GM23338 (cell line): ENCODE measurements at regions not wholly inside any gene's neighbourhood (a gene's known extent, or its start where the extent isn't known, plus 50 kb on each side); places are given as distances from the start of the nearest gene placed in this dataset.
A peak's percentile ranks its signal among the peaks of the same experiment; 100 is the strongest.

ENCODE experiments used
- ATAC-seq: fragments of 200-7000 bp; cut with Tn5 transposase; 3 replicates; pipeline ENCODE4 v1.9.1; 2020
- DNase-seq: peaks from one replicate; pipeline ENCODE4 v3.0.0-alpha.2; 2015; ENCODE audit warnings: low spot score
- H2AFZ ChIP-seq: fragments of 200-600 bp; sonication (generic); 2 replicates; pipeline ENCODE4 v1.8.0; 2016; ENCODE audit warnings: antibody characterized with exemption, mild to moderate bottlenecking, moderate library complexity
- H3F3A ChIP-seq: fragments of 200-600 bp; sonication (generic); replicated peaks from 2 replicates; pipeline ENCODE4 v1.8.0; 2017; ENCODE audit warnings: antibody characterized with exemption, mixed run types, low read depth
- H3K27ac ChIP-seq: fragments of 200-600 bp; sonication (generic); 2 replicates; pipeline ENCODE4 v1.6.1; 2016; ENCODE audit warnings: low read depth
- H3K27me3 ChIP-seq: fragments of 200-600 bp; sonication (generic); 2 replicates; pipeline ENCODE4 v1.8.0; 2016; ENCODE audit warnings: mild to moderate bottlenecking, mixed run types, moderate library complexity; ENCODE audit not compliant: insufficient read depth
- H3K36me3 ChIP-seq: fragments of 200-600 bp; sonication (generic); 2 replicates; pipeline ENCODE4 v1.8.0; 2016; ENCODE audit warnings: mild to moderate bottlenecking; ENCODE audit not compliant: insufficient read depth
- H3K4me1 ChIP-seq: fragments of 200-600 bp; sonication (generic); 2 replicates; pipeline ENCODE4 v1.8.0; 2016; ENCODE audit warnings: mild to moderate bottlenecking, moderate library complexity; ENCODE audit not compliant: insufficient read depth
- H3K4me2 ChIP-seq: fragments of 200-600 bp; sonication (generic); 2 replicates; pipeline ENCODE4 v1.7.1; 2017; ENCODE audit warnings: mixed run types
- H3K4me3 ChIP-seq: fragments of 200-600 bp; sonication (generic); 2 replicates; pipeline ENCODE4 v1.6.1; 2016; ENCODE audit warnings: mixed run types
- H3K79me2 ChIP-seq: fragments of 200-600 bp; sonication (generic); replicated peaks from 2 replicates; pipeline ENCODE4 v1.8.0; 2017; ENCODE audit warnings: mild to moderate bottlenecking; ENCODE audit not compliant: insufficient read depth
- H3K9me2 ChIP-seq: fragments of 200-600 bp; sonication (generic); 2 replicates; pipeline ENCODE4 v1.8.0; 2017; ENCODE audit not compliant: insufficient read depth
- H4K20me1 ChIP-seq: fragments of 200-600 bp; sonication (generic); replicated peaks from 2 replicates; pipeline ENCODE4 v1.8.0; 2017; ENCODE audit warnings: mild to moderate bottlenecking; ENCODE audit not compliant: insufficient read depth
- H3K27ac Mint-ChIP-seq: 2 replicates; pipeline ENCODE4 v1.8.0; 2020; ENCODE audit warnings: inconsistent platforms, mild to moderate bottlenecking, moderate library complexity, mixed read lengths
- H3K27me3 Mint-ChIP-seq: 3 replicates; pipeline ENCODE4 v1.8.0; 2022; ENCODE audit warnings: low read depth, mild to moderate bottlenecking, moderate library complexity, mixed read lengths, inconsistent platforms; ENCODE audit not compliant: insufficient read depth, poor library complexity
- H3K36me3 Mint-ChIP-seq: 3 replicates; pipeline ENCODE4 v1.8.0; 2021; ENCODE audit warnings: low read depth, mild to moderate bottlenecking, inconsistent platforms, moderate library complexity, mixed read lengths
- H3K4me1 Mint-ChIP-seq: 3 replicates; pipeline ENCODE4 v1.8.0; 2020; ENCODE audit warnings: mild to moderate bottlenecking, inconsistent platforms, mixed read lengths
- H3K4me3 Mint-ChIP-seq: 3 replicates; pipeline ENCODE4 v1.8.0; 2021; ENCODE audit warnings: moderate library complexity, mild to moderate bottlenecking, inconsistent platforms, mixed read lengths
- H3K9me3 Mint-ChIP-seq: 3 replicates; pipeline ENCODE4 v1.8.0; 2020; ENCODE audit warnings: moderate library complexity, mild to moderate bottlenecking, inconsistent platforms, mixed read lengths
- STAT1 ChIP-seq: IDR thresholded peaks from one replicate; pipeline ENCODE4 v1.6.1; 2016; ENCODE audit warnings: antibody characterized with exemption; ENCODE audit not compliant: unreplicated experiment
- TF ChIP-seq, protein P1 (sequence below): fragments of 250-450 bp; sonication (Bioruptor Pico); IDR thresholded peaks from 2 replicates; pipeline ENCODE4 v1.5.0; 2020; ENCODE audit warnings: mild to moderate bottlenecking, moderate library complexity
- TF ChIP-seq, protein P2 (sequence below): IDR thresholded peaks from 2 replicates; pipeline ENCODE4 v1.6.1; 2016; ENCODE audit warnings: antibody characterized with exemption
- TF ChIP-seq, protein P3 (sequence below), 2 experiments: fragments of 200-600 bp in 1 of 2; sonication (generic) in 1 of 2; conservative IDR thresholded peaks; 2 replicates each; pipeline versions ENCODE4 v1.5.1 to v1.6.1; 2016 to 2017; ENCODE audit warnings: antibody characterized with exemption in 2 of 2, low read depth in 2 of 2, mild to moderate bottlenecking in 2 of 2, moderate library complexity in 1 of 2

DNA sequence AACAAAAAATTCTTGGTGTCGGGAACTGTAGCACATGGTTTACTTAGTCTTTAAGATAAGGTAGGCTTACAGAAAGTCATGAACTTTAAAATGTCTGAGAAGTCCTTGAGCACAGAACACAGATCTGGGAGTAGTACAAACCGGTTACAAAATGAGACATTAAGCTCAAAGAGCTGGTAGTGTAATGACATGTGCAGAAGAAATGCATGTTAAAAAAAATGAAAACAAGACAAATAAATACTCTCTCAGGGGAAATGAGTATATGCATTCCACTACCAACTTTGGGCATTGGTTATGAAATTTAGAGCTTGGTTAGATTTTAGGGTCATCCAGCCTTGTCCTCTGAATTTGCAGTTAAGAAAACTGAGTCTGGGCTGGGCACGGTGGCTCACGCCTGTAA is 91.5 kb upstream of the F3 start (continued):
- TF ChIP-seq, protein P1, sequence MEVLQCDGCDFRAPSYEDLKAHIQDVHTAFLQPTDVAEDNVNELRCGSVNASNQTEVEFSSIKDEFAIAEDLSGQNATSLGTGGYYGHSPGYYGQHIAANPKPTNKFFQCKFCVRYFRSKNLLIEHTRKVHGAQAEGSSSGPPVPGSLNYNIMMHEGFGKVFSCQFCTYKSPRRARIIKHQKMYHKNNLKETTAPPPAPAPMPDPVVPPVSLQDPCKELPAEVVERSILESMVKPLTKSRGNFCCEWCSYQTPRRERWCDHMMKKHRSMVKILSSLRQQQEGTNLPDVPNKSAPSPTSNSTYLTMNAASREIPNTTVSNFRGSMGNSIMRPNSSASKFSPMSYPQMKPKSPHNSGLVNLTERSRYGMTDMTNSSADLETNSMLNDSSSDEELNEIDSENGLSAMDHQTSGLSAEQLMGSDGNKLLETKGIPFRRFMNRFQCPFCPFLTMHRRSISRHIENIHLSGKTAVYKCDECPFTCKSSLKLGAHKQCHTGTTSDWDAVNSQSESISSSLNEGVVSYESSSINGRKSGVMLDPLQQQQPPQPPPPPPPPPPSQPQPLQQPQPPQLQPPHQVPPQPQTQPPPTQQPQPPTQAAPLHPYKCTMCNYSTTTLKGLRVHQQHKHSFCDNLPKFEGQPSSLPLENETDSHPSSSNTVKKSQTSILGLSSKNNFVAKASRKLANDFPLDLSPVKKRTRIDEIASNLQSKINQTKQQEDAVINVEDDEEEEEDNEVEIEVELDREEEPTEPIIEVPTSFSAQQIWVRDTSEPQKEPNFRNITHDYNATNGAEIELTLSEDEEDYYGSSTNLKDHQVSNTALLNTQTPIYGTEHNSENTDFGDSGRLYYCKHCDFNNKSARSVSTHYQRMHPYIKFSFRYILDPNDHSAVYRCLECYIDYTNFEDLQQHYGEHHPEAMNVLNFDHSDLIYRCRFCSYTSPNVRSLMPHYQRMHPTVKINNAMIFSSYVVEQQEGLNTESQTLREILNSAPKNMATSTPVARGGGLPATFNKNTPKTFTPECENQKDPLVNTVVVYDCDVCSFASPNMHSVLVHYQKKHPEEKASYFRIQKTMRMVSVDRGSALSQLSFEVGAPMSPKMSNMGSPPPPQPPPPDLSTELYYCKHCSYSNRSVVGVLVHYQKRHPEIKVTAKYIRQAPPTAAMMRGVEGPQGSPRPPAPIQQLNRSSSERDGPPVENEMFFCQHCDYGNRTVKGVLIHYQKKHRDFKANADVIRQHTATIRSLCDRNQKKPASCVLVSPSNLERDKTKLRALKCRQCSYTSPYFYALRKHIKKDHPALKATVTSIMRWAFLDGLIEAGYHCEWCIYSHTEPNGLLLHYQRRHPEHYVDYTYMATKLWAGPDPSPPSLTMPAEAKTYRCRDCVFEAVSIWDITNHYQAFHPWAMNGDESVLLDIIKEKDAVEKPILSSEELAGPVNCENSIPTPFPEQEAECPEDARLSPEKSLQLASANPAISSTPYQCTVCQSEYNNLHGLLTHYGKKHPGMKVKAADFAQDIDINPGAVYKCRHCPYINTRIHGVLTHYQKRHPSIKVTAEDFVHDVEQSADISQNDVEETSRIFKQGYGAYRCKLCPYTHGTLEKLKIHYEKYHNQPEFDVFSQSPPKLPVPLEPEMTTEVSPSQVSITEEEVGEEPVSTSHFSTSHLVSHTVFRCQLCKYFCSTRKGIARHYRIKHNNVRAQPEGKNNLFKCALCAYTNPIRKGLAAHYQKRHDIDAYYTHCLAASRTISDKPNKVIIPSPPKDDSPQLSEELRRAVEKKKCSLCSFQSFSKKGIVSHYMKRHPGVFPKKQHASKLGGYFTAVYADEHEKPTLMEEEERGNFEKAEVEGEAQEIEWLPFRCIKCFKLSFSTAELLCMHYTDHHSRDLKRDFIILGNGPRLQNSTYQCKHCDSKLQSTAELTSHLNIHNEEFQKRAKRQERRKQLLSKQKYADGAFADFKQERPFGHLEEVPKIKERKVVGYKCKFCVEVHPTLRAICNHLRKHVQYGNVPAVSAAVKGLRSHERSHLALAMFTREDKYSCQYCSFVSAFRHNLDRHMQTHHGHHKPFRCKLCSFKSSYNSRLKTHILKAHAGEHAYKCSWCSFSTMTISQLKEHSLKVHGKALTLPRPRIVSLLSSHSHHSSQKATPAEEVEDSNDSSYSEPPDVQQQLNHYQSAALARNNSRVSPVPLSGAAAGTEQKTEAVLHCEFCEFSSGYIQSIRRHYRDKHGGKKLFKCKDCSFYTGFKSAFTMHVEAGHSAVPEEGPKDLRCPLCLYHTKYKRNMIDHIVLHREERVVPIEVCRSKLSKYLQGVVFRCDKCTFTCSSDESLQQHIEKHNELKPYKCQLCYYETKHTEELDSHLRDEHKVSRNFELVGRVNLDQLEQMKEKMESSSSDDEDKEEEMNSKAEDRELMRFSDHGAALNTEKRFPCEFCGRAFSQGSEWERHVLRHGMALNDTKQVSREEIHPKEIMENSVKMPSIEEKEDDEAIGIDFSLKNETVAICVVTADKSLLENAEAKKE (CRISPR knock-in tag): no peak
- TF ChIP-seq, protein P2, sequence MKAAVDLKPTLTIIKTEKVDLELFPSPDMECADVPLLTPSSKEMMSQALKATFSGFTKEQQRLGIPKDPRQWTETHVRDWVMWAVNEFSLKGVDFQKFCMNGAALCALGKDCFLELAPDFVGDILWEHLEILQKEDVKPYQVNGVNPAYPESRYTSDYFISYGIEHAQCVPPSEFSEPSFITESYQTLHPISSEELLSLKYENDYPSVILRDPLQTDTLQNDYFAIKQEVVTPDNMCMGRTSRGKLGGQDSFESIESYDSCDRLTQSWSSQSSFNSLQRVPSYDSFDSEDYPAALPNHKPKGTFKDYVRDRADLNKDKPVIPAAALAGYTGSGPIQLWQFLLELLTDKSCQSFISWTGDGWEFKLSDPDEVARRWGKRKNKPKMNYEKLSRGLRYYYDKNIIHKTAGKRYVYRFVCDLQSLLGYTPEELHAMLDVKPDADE: no peak

DNA sequence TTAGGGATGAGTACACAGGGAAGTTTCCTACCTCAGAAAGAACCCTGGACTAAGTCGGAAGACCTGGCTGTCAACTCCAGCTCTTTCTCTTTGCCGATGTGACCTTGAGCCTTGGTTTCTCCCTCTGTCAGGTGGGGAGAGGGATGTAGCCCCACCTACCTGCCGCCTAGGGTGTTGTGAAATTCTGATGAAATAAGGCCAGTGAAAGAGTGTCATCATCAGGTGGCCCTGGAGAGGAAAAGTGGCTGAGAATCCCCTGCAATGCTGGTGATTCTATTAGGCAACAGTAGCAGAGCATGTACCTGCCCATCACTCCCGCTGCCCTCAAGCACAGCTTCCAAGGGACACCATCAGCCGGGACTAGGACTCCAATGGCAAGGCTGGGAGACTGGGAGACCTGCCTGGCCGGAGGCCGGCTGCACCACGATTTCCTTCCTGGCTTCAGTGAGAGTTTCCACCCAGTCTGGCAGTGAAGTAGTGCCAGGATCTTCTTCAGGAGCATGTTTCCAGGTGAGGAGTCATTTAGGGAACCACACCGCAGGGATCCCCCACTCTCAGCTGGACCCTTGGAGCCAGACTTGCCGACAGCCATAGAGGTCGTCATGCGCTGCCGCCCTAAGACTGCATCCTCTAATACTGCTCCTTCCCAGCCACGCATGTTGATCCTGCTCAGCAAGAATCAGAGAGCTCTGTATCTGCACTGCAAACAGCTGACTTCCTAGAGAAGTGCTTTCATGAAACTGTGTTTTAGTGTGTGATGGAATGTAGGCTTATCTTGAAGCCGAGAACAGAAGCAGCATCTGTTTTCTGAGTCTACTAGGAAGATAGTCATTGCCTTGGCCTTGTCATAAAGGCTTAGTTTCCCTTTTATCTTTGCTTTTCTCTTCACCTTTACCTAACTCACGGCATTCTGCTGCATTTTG is 88.0 kb upstream of the F3 start:
- no peak overlapping the region for H3K4me3 Mint-ChIP-seq
- Histone ChIP-seq H2AFZ (0 out of 2 replicates have a peak overlapping the region, but pooled peaks have one; percentile 43), H3K79me2 (no peaks in the 10 kb centered on the region), H3K9me2 (peaks cover 19% of the 10 kb centered on the region), H3F3A (no peaks in the 10 kb centered on the region), H3K27ac (no peak overlapping the region), H3K27me3 (no peaks in the 10 kb centered on the region), H4K20me1 (no peaks in the 10 kb centered on the region), H3K4me1 (peaks cover 5% of the 10 kb centered on the region), H3K4me2 (no peak overlapping the region), H3K4me3 (no peak overlapping the region), H3K36me3 (no peaks in the 10 kb centered on the region)
- peaks cover 18% of the 10 kb centered on the region for H3K4me1 Mint-ChIP-seq
- TF ChIP-seq, protein P3, sequence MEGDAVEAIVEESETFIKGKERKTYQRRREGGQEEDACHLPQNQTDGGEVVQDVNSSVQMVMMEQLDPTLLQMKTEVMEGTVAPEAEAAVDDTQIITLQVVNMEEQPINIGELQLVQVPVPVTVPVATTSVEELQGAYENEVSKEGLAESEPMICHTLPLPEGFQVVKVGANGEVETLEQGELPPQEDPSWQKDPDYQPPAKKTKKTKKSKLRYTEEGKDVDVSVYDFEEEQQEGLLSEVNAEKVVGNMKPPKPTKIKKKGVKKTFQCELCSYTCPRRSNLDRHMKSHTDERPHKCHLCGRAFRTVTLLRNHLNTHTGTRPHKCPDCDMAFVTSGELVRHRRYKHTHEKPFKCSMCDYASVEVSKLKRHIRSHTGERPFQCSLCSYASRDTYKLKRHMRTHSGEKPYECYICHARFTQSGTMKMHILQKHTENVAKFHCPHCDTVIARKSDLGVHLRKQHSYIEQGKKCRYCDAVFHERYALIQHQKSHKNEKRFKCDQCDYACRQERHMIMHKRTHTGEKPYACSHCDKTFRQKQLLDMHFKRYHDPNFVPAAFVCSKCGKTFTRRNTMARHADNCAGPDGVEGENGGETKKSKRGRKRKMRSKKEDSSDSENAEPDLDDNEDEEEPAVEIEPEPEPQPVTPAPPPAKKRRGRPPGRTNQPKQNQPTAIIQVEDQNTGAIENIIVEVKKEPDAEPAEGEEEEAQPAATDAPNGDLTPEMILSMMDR (conservative IDR thresholded peaks at IDR 0.05; ENCODE audit: low read depth in 2 of 2): peak in 1 of 2 experiments; percentile 34; a peak in 2 of 4 replicates
- TF ChIP-seq STAT1: no peak
- peaks cover 4% of the 10 kb centered on the region for H3K27me3 Mint-ChIP-seq
- H3K9me3 Mint-ChIP-seq: no peaks in the 10 kb centered on the region
- no peak overlapping the region for H3K27ac Mint-ChIP-seq
- ATAC-seq: peak; percentile 24; the same call in 2 of the 3 replicates
- DNase-seq: no peak
- no peaks in the 10 kb centered on the region; the same call in 2 of the 3 replicates for H3K36me3 Mint-ChIP-seq
